Vagina (tissue), 2 donors: ENCODE measurements at regions not wholly inside any gene's neighbourhood (a gene's known extent, or its start where the extent isn't known, plus 50 kb on each side); places are given as distances from the start of the nearest gene placed in this dataset.
A peak's percentile ranks its signal among the peaks of the same experiment; 100 is the strongest.
"Not testable (repeated sequence)": the region's sequence is repeated elsewhere in the genome, so short reads cannot be mapped to it uniquely, and the experiment has no call there.

Experiments
- DNase-seq, 2 donors: peaks; one replicate each; pipeline ENCODE4 v3.0.0-alpha.2; 2017; ENCODE audit errors: extremely low spot score in 2 of 2
- H3K27ac ChIP-seq: fragments of 200-600 bp; sonication (generic); one replicate; pipeline ENCODE4 v1.5.1; 2019
- H3K27me3 ChIP-seq: fragments of 200-600 bp; sonication (generic); one replicate; pipeline ENCODE4 v1.5.1; 2019
- H3K36me3 ChIP-seq, 2 donors: fragments of 200-600 bp; sonication (generic); one replicate each; pipeline ENCODE4 v1.5.1; 2017 to 2019
- H3K4me1 ChIP-seq: fragments of 200-600 bp; sonication (generic); one replicate; pipeline ENCODE4 v1.5.1; 2019
- H3K4me3 ChIP-seq, 2 donors: fragments of 200-600 bp; sonication (generic); 1 replicate in 1 of 2; 2 replicates in 1 of 2; pipeline ENCODE4 v1.5.1; 2016 to 2019
- H3K9me3 ChIP-seq: fragments of 200-600 bp; sonication (generic); one replicate; pipeline ENCODE4 v1.5.1; 2019
- CTCF ChIP-seq, 3 experiments: fragments of 450-650 bp in 2 of 3; fragments of 200-600 bp in 1 of 3; sonication (generic) in 1 of 3; IDR thresholded peaks; one replicate each; pipeline ENCODE4 v1.5.1; 2017 to 2019; ENCODE audit warnings: antibody characterized with exemption in 3 of 3, mild to moderate bottlenecking in 2 of 3, moderate library complexity in 2 of 3
- POLR2A ChIP-seq, 2 donors: fragments of 450-650 bp; IDR thresholded peaks; one replicate each; pipeline ENCODE4 v1.6.1; 2017; ENCODE audit warnings: antibody characterized with exemption in 2 of 2, mild to moderate bottlenecking in 2 of 2, moderate library complexity in 2 of 2
- POLR2AphosphoS5 ChIP-seq, 2 donors: sonication (generic); formaldehyde crosslinking; IDR thresholded peaks; one replicate each; pipeline ENCODE4 v1.9.0; 2017; ENCODE audit warnings: antibody characterized with exemption in 2 of 2, mild to moderate bottlenecking in 2 of 2, low read depth in 1 of 2; ENCODE audit not compliant: insufficient read depth in 1 of 2
- intact Hi-C: fragments of 100-400 bp; cut with DNase I; formaldehyde crosslinking; loops from one replicate; pipeline ENCODE4 v1.15.1; 2023

GRCh38 chr2:239819091-239819973 is 205.8 kb downstream of the NDUFA10 start:
- H3K9me3 ChIP-seq, result no peaks in the 10 kb centered on the region
- intact Hi-C loops, result no loop called here
- peaks cover 9% of the 10 kb centered on the region for H3K4me1 ChIP-seq
- H3K27ac ChIP-seq, result no peak overlapping the region
- H3K36me3 ChIP-seq, result no peaks in the 10 kb centered on the region
- no peak overlapping the region for H3K4me3 ChIP-seq
- H3K27me3 ChIP-seq, result no peaks in the 10 kb centered on the region
- DNase-seq, result peak; percentile 78 to 94
- TF ChIP-seq CTCF (IDR thresholded peaks at IDR 0.05) (no peak), POLR2A (IDR thresholded peaks at IDR 0.05) (no peak), POLR2AphosphoS5 (IDR thresholded peaks at IDR 0.05; ENCODE audit: insufficient read depth in 1 of 2, low read depth in 1 of 2) (no peak)

DNA sequence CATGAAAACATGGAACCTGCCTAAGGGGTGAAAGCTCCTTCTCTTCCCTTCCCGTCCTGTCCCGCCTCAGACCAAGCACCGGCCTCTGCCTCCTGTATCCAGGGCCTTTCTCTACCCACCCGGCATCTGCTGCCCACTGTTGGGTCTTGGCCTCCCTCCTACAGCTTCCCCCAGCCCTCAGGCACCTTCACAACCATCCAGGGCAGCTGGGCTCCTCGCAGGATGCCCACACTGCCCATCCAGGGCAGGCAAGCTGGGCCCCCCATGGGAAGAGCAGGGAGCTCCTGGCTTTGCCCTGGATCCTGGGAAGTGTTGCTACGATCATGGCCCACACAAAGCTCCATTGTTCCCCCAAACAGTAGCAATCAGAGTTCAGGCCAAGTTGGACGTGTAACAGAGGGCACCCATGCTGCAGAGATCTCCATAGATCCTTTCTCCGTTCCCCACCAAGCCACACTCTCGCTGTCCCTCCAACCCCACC is 206.6 kb downstream of the NDUFA10 start:
- Histone ChIP-seq H3K27ac (no peak overlapping the region), H3K36me3 (no peaks in the 10 kb centered on the region), H3K9me3 (no peaks in the 10 kb centered on the region), H3K27me3 (no peaks in the 10 kb centered on the region), H3K4me3 (no peak overlapping the region), H3K4me1 (peaks cover 16% of the 10 kb centered on the region)
- TF ChIP-seq POLR2A (IDR thresholded peaks at IDR 0.05) (no peak), CTCF (IDR thresholded peaks at IDR 0.05) (no peak), POLR2AphosphoS5 (IDR thresholded peaks at IDR 0.05; ENCODE audit: insufficient read depth in 1 of 2, low read depth in 1 of 2) (no peak)
- intact Hi-C loops, result no loop called here
- peak; percentile 54 to 91 for DNase-seq

- H3K4me1 ChIP-seq, result peaks cover 16% of the 10 kb centered on the region
- no peak overlapping the region for H3K4me3 ChIP-seq
- no peaks in the 10 kb centered on the region for H3K27me3 ChIP-seq
- no peaks in the 10 kb centered on the region for H3K36me3 ChIP-seq
- H3K27ac ChIP-seq, result no peak overlapping the region
- intact Hi-C loops, result no loop called here
- TF ChIP-seq CTCF (IDR thresholded peaks at IDR 0.05) (no peak), POLR2A (IDR thresholded peaks at IDR 0.05) (no peak), POLR2AphosphoS5 (IDR thresholded peaks at IDR 0.05; ENCODE audit: insufficient read depth in 1 of 2, low read depth in 1 of 2) (no peak)
- peak in 1 of 2 donors; percentile 14 for DNase-seq
- H3K9me3 ChIP-seq, result no peaks in the 10 kb centered on the region
These were observed 207.1 kb downstream of the NDUFA10 start for GRCh38 chr2:239818086-239818485.

GRCh38 chr2:239817468-239818031 is 207.6 kb downstream of the NDUFA10 start:
- H3K4me3 ChIP-seq, H3K9me3 ChIP-seq, H3K27ac ChIP-seq, H3K36me3 ChIP-seq, DNase-seq, intact Hi-C loops, H3K27me3 ChIP-seq: not testable (repeated sequence)
- peaks cover 16% of the 10 kb centered on the region for H3K4me1 ChIP-seq

- no peaks in the 10 kb centered on the region for H3K36me3 ChIP-seq
- intact Hi-C loops, result no loop called here
- TF ChIP-seq CTCF (IDR thresholded peaks at IDR 0.05), result no peak
- no peak for TF ChIP-seq POLR2A (IDR thresholded peaks at IDR 0.05)
- TF ChIP-seq POLR2AphosphoS5 (IDR thresholded peaks at IDR 0.05; ENCODE audit: insufficient read depth in 1 of 2, low read depth in 1 of 2), result no peak
- no peaks in the 10 kb centered on the region for H3K9me3 ChIP-seq
- no peak for DNase-seq
- H3K4me1 ChIP-seq, result peaks cover 16% of the 10 kb centered on the region
- H3K27me3 ChIP-seq, result no peaks in the 10 kb centered on the region
- H3K27ac ChIP-seq, result no peak overlapping the region
- H3K4me3 ChIP-seq, result no peak overlapping the region
These were observed 208.3 kb downstream of the NDUFA10 start for GRCh38 chr2:239816576-239817467.
